ENCODE measurements at regions not wholly inside any gene's neighbourhood (a gene's known extent, or its start where the extent isn't known, plus 50 kb on each side); places are given as distances from the start of the nearest gene placed in this dataset.

DNA sequence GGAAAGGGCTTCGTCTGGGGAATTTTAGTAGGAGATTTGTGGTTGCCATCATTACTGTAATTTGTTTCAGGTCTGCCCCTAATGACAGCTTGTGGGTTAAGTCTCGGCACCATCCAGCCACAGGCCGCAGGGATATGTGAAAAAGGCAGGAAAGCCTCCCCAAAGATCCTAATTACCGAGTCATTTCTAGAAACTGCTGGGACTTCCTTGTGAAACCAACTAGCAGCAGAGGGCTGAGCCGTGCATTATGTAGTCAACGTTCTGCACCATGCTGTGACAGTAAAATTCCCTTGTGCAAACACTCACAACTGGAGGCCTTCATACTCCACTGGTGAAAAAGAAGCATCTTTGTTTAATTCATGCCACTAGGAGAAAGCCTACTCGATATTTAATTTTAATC lies 230.3 kb downstream of the MPDZ start:
- TF ChIP-seq, protein P1, sequence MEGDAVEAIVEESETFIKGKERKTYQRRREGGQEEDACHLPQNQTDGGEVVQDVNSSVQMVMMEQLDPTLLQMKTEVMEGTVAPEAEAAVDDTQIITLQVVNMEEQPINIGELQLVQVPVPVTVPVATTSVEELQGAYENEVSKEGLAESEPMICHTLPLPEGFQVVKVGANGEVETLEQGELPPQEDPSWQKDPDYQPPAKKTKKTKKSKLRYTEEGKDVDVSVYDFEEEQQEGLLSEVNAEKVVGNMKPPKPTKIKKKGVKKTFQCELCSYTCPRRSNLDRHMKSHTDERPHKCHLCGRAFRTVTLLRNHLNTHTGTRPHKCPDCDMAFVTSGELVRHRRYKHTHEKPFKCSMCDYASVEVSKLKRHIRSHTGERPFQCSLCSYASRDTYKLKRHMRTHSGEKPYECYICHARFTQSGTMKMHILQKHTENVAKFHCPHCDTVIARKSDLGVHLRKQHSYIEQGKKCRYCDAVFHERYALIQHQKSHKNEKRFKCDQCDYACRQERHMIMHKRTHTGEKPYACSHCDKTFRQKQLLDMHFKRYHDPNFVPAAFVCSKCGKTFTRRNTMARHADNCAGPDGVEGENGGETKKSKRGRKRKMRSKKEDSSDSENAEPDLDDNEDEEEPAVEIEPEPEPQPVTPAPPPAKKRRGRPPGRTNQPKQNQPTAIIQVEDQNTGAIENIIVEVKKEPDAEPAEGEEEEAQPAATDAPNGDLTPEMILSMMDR (IDR thresholded peaks at IDR 0.05; ENCODE audit: low read length): no peak
- no peak for TF ChIP-seq EZH2 (optimal IDR thresholded peaks at IDR 0.05; ENCODE audit: low read depth, low read length)
- no peak for TF ChIP-seq EZH2phosphoT487 (IDR thresholded peaks at IDR 0.05; ENCODE audit: low read length)
